Heart right ventricle (tissue), 16 donors: ENCODE measurements at regions not wholly inside any gene's neighbourhood (a gene's known extent, or its start where the extent isn't known, plus 50 kb on each side); places are given as distances from the start of the nearest gene placed in this dataset.

Experiments
- ATAC-seq, 8 donors: fragments of 200-7000 bp; cut with Tn5 transposase; one replicate each; pipeline ENCODE4 v1.9.1; 2020; ENCODE audit warnings: mild to moderate bottlenecking in 8 of 8, moderate library complexity in 8 of 8, moderate number of reproducible peaks in 1 of 8
- DNase-seq, 2 donors: peaks; one replicate each; pipeline ENCODE4 v3.0.0-alpha.2; 2020
- H3K27ac ChIP-seq, 10 donors: fragments of 200-600 bp; sonication (generic) in 2 of 10; one replicate each; pipeline versions ENCODE4 v1.5.0 to v1.8.0; 2020 to 2022; ENCODE audit warnings: mild to moderate bottlenecking in 3 of 10
- H3K27me3 ChIP-seq, 7 donors: fragments of 200-600 bp; one replicate each; pipeline ENCODE4 v1.8.0; 2021 to 2022; ENCODE audit warnings: mild to moderate bottlenecking in 2 of 7
- H3K36me3 ChIP-seq, 9 donors: fragments of 200-600 bp; sonication (generic) in 1 of 9; one replicate each; pipeline versions ENCODE4 v1.5.0 to v1.8.0; 2020 to 2022; ENCODE audit warnings: mild to moderate bottlenecking in 2 of 9
- H3K4me1 ChIP-seq, 9 donors: fragments of 200-600 bp; sonication (generic) in 1 of 9; one replicate each; pipeline versions ENCODE4 v1.5.0 to v1.8.0; 2020 to 2022; ENCODE audit warnings: mild to moderate bottlenecking in 4 of 9
- H3K4me3 ChIP-seq, 10 donors: fragments of 200-600 bp; sonication (generic) in 2 of 10; one replicate each; pipeline versions ENCODE4 v1.5.0 to v1.8.0; 2020 to 2022; ENCODE audit warnings: mild to moderate bottlenecking in 7 of 10, moderate library complexity in 2 of 10
- H3K9me3 ChIP-seq, 11 donors: fragments of 200-600 bp in 10 of 11; sonication (generic) in 2 of 11; one replicate each; pipeline versions ENCODE4 v1.5.0 to v1.8.0; 2013 to 2022; ENCODE audit warnings: mild to moderate bottlenecking in 2 of 11, control low read depth in 1 of 11, moderate library complexity in 1 of 11
- CTCF ChIP-seq, 9 donors: fragments of 200-600 bp; sonication (generic) in 2 of 9; IDR thresholded peaks; one replicate each; pipeline versions ENCODE4 v1.5.0 to v1.8.0; 2021 to 2022; ENCODE audit warnings: antibody characterized with exemption in 9 of 9, mild to moderate bottlenecking in 5 of 9, moderate library complexity in 1 of 9
- WGBS, 2 donors: extraction: QIAGEN DNeasy Blood & Tissue Kit; methylation state at CpG; one replicate each; pipeline ENCODE4 v1.1.7; 2013; ENCODE audit warnings: inconsistent platforms in 1 of 2; 5-methylcytosine and 5-hydroxymethylcytosine counted together
- intact Hi-C, 10 donors: fragments of 100-400 bp; cut with DNase I; formaldehyde crosslinking; loops; one replicate each; pipeline versions ENCODE4 v1.11.1 to v1.14.2; 2022
- donor health status: Arrhythmogenic right ventricular cardiomyopathy.
- donor health status: ischemic (EF 13 %, LVEDD 7.1; RV severe dilation, severe dysfunction).
- donor health status: healthy with polysubstance abuse.
- donor health status: DM: no; HTN: yes; CAD: no.
- donor health status: DM: no; HTN: no; CAD: no.
- donor health status: ischemic (EF 25% LVEDD 6.9; RV normal size, moderate dysfunction).
- donor health status: ischemic (EF 25% LVEDD 5.7; RV mildly dilated, moderate dysfunction).
- donor health status: healthy.
- donor health status: DM: yes; HTN: yes; CAD: no.
- donor health status: Ischemic cardiomyopathy.
- donor health status: ischemic (EF 35%, LVEDD 5.7; RV mildly dilated, moderate dysfunction).
- donor health status: nonischemic (EF 11% LVEDD 7.7; RV severe dilation, severe dysfunction).
- donor health status: DM: yes; HTN: yes; CAD: no.
- donor health status: PGD.
- donor health status: ischemic (EF 29% LVEDD 5.4; RV normal size, mild dysfunction).
- donor health status: nonischemic (EF 23%, LVEDD 6.1; RV moderate dilation, normal function).

- 62 to 63% methylated on average over 3 of the region's 3 CpGs for WGBS, 2 donors
- DNase-seq = no peak
- no peaks in the 10 kb centered on the region for H3K36me3 ChIP-seq
Measured at GRCh38 chr2:15853903-15854302, 86.4 kb upstream of the MYCN start.

DNA sequence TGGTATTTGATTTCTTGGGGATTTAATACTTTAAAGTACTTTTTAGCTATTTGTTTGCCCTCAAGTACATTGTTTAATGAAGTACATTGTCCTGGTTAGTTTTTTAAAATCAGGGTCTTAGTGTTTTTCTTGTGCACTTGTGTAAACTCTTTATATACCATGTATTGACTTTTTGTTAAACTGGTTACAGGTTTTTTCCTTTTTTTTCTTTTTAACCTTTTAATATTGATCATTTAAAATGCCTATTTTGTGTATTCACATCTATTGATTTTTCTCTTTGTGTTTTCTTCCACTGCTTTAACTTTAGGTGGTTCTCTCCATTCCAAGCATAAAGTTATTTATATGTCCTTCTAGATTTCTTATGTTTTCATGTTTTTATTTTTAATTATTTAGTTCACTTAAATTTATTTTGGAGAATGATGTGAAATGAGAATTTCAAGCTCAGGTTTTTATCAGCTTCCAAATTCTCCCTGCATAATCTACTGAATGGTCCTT lies 84.5 kb upstream of the MYCN start:
- no peak for ATAC-seq
- H3K4me3 ChIP-seq = no peak overlapping the region
- H3K9me3 ChIP-seq = no peaks in the 10 kb centered on the region
- intact Hi-C loops = no loop called here
- DNase-seq = no peak
- TF ChIP-seq CTCF (IDR thresholded peaks at IDR 0.05) = no peak
- no peaks in the 10 kb centered on the region for H3K4me1 ChIP-seq
- no peak overlapping the region for H3K27ac ChIP-seq
- H3K36me3 ChIP-seq = no peaks in the 10 kb centered on the region
- peaks cover 0 to 10% (median 0%) of the 10 kb centered on the region in 7 donors for H3K27me3 ChIP-seq

More at GRCh38 chr2:15853903-15854302, 86.4 kb upstream of the MYCN start:
- no peak for TF ChIP-seq CTCF (IDR thresholded peaks at IDR 0.05)
- Histone ChIP-seq H3K27me3 (peaks cover 0 to 8% (median 0%) of the 10 kb centered on the region in 7 donors), H3K9me3 (peaks cover 0 to 6% (median 0%) of the 10 kb centered on the region in 11 donors), H3K4me3 (no peak overlapping the region), H3K4me1 (no peaks in the 10 kb centered on the region), H3K27ac (no peak overlapping the region)
- intact Hi-C loops = no loop called here
- no peak for ATAC-seq

DNA sequence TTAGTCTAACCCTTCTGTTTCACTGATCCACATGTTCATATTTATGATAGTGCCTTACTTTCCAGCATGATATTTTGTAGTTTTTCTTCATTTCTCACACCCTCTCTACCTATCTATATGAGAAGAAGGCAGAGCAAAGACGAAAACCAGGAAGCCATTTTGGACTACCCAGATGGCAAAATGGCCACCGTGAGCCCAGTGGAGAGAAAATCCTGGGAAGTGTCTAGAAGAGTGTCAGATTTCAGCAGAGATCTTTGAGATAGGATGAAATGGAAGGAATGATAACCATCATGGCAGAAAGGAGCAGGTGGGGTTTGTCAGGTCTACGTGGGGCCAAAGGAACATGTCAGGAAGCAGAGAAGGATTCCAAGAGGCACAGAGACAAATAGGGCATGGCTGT lies 84.0 kb upstream of the MYCN start:
- TF ChIP-seq CTCF (IDR thresholded peaks at IDR 0.05) = no peak
- Histone ChIP-seq H3K27ac (no peak overlapping the region), H3K27me3 (peaks cover 0 to 10% (median 0%) of the 10 kb centered on the region in 7 donors), H3K4me3 (no peak overlapping the region), H3K4me1 (no peaks in the 10 kb centered on the region), H3K36me3 (no peaks in the 10 kb centered on the region), H3K9me3 (no peaks in the 10 kb centered on the region)
- ATAC-seq (no peak), DNase-seq (no peak)
- 93 to 95% methylated on average over 3 of the region's 3 CpGs for WGBS, 2 donors
- intact Hi-C loops = no loop called here

DNA sequence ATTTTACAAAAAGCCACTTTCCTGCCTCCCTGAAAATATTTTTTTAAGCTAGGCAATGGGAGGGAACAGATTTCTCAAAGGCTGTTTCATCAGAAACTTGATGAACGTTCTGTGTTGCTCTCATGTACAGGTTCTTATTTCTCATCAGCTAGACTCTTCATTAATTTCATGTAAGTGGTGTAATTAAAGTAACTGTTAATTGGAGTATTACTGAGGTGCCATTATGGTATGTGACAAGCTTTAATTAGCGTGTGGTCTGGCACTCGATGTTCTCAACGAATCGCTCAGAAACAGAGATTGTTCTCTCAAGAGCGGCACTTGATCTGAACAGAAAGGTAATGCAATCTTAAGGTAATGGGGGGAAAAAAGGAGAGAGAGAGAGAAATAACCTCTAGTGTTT lies 81.9 kb upstream of the MYCN start:
- no peaks in the 10 kb centered on the region for H3K9me3 ChIP-seq
- no peak for TF ChIP-seq CTCF (IDR thresholded peaks at IDR 0.05)
- H3K4me3 ChIP-seq = no peak overlapping the region
- no peak overlapping the region for H3K27ac ChIP-seq
- no peak for DNase-seq
- no peaks in the 10 kb centered on the region for H3K4me1 ChIP-seq
- intact Hi-C loops = no loop called here
- WGBS, 2 donors = 77 to 86% methylated on average over 6 of the region's 6 CpGs
- no peaks in the 10 kb centered on the region for H3K36me3 ChIP-seq
- ATAC-seq = no peak
- H3K27me3 ChIP-seq = peaks cover 0 to 10% (median 0%) of the 10 kb centered on the region in 7 donors
